KMS-11 (cell line): ENCODE measurements at regions not wholly inside any gene's neighbourhood (a gene's known extent, or its start where the extent isn't known, plus 50 kb on each side); places are given as distances from the start of the nearest gene placed in this dataset.

ENCODE experiments used
- H2AFZ ChIP-seq: fragments of 200-600 bp; sonication (generic); 2 replicates; pipeline ENCODE4 v1.6.1; 2016; ENCODE audit warnings: antibody characterized with exemption, mixed run types, low read depth
- H3K27ac ChIP-seq: fragments of 200-600 bp; sonication (generic); 2 replicates; pipeline ENCODE4 v1.6.1; 2016; ENCODE audit warnings: mild to moderate bottlenecking, mixed run types
- H3K27me3 ChIP-seq: fragments of 200-600 bp; sonication (generic); 2 replicates; pipeline ENCODE4 v1.6.1; 2017; ENCODE audit warnings: mild to moderate bottlenecking, low read depth, mixed run types, moderate library complexity; ENCODE audit not compliant: insufficient read depth
- H3K36me3 ChIP-seq: fragments of 200-600 bp; sonication (generic); 2 replicates; pipeline ENCODE4 v1.6.1; 2017; ENCODE audit warnings: mild to moderate bottlenecking, mixed run types; ENCODE audit not compliant: insufficient read depth
- H3K4me1 ChIP-seq: fragments of 200-600 bp; sonication (generic); 2 replicates; pipeline ENCODE4 v1.6.1; 2016; ENCODE audit warnings: mild to moderate bottlenecking, low read depth, mixed run types; ENCODE audit not compliant: poor library complexity, severe bottlenecking
- H3K4me2 ChIP-seq: fragments of 200-600 bp; sonication (generic); 2 replicates; pipeline ENCODE4 v1.7.0; 2016; ENCODE audit warnings: mild to moderate bottlenecking, mixed run types
- H3K4me3 ChIP-seq: fragments of 200-600 bp; sonication (generic); IDR thresholded peaks from 2 replicates; pipeline ENCODE4 v1.6.1; 2017; ENCODE audit warnings: low read depth, low read length, mixed read lengths; ENCODE audit not compliant: insufficient read depth
- H3K79me2 ChIP-seq: fragments of 200-600 bp; sonication (generic); 2 replicates; pipeline ENCODE4 v1.6.1; 2016; ENCODE audit warnings: low read depth, mixed run types; ENCODE audit not compliant: insufficient read depth
- H3K9ac ChIP-seq: fragments of 200-600 bp; sonication (generic); 2 replicates; pipeline ENCODE4 v1.6.1; 2016; ENCODE audit warnings: mild to moderate bottlenecking, mixed run types
- H4K20me1 ChIP-seq: fragments of 200-600 bp; sonication (generic); 2 replicates; pipeline ENCODE4 v1.6.1; 2016; ENCODE audit warnings: mild to moderate bottlenecking, mixed run types; ENCODE audit not compliant: insufficient read depth
- TF ChIP-seq, protein P1 (sequence below): fragments of 200-600 bp; sonication (generic); conservative IDR thresholded peaks from 2 replicates; pipeline ENCODE4 v1.6.1; 2017; ENCODE audit warnings: low read depth, mild to moderate bottlenecking, antibody characterized with exemption, low read length, moderate library complexity, mixed read lengths

DNA sequence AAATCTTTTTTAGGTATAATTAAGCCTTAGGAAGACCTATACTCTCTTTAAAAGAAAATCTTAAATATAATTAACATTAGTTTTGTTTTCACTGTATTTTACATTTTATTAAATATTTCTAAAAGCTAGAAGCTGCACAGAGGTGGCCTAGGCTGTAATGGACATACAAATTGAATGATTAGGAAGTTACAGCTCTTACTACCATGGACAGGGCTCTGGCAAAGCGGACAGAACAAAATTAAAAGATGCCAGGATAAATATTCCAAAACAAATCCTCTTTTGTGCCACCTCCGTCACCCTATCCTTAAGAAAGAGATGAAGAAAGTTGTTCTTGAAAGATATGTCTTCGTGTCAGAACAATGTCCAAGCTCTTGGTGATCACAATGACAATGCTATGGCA, 376.5 kb downstream of the ETNK1 start:
- Histone ChIP-seq H3K4me3 (no peak overlapping the region), H3K4me2 (no peak overlapping the region), H3K27me3 (no peaks in the 10 kb centered on the region), H3K36me3 (no peaks in the 10 kb centered on the region), H3K79me2 (no peaks in the 10 kb centered on the region), H3K4me1 (no peaks in the 10 kb centered on the region), H3K9ac (no peak overlapping the region), H4K20me1 (no peaks in the 10 kb centered on the region), H2AFZ (no peak overlapping the region), H3K27ac (no peak overlapping the region)
- TF ChIP-seq, protein P1, sequence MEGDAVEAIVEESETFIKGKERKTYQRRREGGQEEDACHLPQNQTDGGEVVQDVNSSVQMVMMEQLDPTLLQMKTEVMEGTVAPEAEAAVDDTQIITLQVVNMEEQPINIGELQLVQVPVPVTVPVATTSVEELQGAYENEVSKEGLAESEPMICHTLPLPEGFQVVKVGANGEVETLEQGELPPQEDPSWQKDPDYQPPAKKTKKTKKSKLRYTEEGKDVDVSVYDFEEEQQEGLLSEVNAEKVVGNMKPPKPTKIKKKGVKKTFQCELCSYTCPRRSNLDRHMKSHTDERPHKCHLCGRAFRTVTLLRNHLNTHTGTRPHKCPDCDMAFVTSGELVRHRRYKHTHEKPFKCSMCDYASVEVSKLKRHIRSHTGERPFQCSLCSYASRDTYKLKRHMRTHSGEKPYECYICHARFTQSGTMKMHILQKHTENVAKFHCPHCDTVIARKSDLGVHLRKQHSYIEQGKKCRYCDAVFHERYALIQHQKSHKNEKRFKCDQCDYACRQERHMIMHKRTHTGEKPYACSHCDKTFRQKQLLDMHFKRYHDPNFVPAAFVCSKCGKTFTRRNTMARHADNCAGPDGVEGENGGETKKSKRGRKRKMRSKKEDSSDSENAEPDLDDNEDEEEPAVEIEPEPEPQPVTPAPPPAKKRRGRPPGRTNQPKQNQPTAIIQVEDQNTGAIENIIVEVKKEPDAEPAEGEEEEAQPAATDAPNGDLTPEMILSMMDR, result no peak

- Histone ChIP-seq H3K4me3 (no peak overlapping the region), H4K20me1 (no peaks in the 10 kb centered on the region), H3K27me3 (no peaks in the 10 kb centered on the region), H2AFZ (no peak overlapping the region), H3K4me2 (no peak overlapping the region), H3K4me1 (no peaks in the 10 kb centered on the region), H3K27ac (no peak overlapping the region), H3K9ac (no peak overlapping the region), H3K36me3 (no peaks in the 10 kb centered on the region), H3K79me2 (no peaks in the 10 kb centered on the region)
- TF ChIP-seq, protein P1, result no peak
These were observed 377.4 kb downstream of the ETNK1 start for GRCh38 chr12:23002381-23002780.

DNA sequence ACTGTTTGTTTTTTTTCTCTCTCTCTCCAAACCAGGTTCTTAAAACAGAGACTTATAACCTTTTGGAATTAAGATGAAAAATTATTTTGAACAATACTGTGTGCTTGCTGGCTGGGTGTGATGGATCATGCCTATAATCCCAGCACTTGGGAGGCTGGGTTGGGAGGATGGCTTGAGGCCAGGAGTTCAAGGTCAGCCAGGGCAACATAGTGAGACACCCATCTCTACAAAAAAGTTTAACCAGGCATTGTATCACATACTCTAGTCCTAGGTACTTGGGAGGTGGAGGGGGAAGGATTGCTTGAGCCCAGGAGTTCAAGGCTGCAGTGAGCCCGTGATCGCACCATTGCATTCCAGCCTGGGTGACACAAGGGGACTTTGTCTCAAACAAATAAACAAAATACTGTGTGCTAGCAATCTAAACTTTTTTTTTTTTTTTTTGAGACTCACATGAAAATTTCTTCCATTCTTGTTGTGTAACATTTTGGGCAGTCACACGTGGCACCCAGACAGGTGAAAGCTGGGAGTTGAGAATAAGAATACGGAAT, 379.6 kb downstream of the ETNK1 start:
- no peak overlapping the region for H2AFZ ChIP-seq
- H3K4me1 ChIP-seq, result no peaks in the 10 kb centered on the region
- no peak overlapping the region for H3K27ac ChIP-seq
- no peaks in the 10 kb centered on the region for H4K20me1 ChIP-seq
- no peak overlapping the region for H3K9ac ChIP-seq
- H3K4me2 ChIP-seq, result no peak overlapping the region
- H3K4me3 ChIP-seq, result no peak overlapping the region
- H3K36me3 ChIP-seq, result no peaks in the 10 kb centered on the region
- H3K27me3 ChIP-seq, result no peaks in the 10 kb centered on the region
- TF ChIP-seq, protein P1, result no peak
- H3K79me2 ChIP-seq, result no peaks in the 10 kb centered on the region

DNA sequence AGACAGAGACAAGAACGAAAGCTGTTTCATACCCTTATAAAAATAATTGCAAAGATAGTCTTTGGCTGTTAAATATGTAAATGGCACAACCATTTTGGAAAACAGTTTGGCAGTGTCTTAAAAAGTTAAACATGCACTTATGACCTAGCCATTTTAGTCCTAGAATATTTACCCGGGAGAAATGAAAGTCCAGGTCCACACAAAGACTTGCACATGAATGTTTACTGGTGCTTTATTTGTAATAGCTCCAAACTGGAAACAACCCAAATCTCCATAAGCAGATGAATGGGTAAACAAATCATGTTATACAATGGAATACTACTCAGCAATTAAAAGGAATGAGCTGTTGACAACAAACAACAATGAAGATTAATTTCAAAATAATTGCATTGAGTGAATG, 380.4 kb downstream of the ETNK1 start:
- Histone ChIP-seq H3K79me2 (no peaks in the 10 kb centered on the region), H3K27ac (no peak overlapping the region), H3K9ac (no peak overlapping the region), H2AFZ (no peak overlapping the region), H3K4me2 (no peak overlapping the region), H3K27me3 (no peaks in the 10 kb centered on the region), H3K4me3 (no peak overlapping the region), H3K4me1 (no peaks in the 10 kb centered on the region), H3K36me3 (no peaks in the 10 kb centered on the region), H4K20me1 (no peaks in the 10 kb centered on the region)
- TF ChIP-seq, protein P1, result no peak
